ENCODE measurements at regions not wholly inside any gene's neighbourhood (a gene's known extent, or its start where the extent isn't known, plus 50 kb on each side); places are given as distances from the start of the nearest gene placed in this dataset.
A peak's percentile ranks its signal among the peaks of the same experiment; 100 is the strongest.

DNA sequence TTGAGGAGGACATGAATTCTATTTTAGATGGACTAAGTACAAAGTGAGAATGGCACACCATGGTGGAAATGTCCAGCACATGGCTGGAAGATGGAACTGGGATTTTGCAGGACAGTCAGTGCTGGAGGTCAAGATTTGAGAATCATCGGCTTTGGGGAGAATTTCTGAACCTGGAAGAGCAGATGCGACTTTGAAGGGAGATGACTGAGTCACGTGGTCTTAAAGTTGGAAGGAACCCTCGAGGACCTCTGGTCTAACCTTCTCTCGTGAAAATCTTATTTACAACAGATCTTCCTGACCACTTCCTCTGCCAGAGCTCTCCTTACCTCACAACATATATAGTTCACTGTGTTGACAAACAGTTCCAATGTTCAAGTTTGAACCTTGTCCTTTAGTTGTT lies 415.4 kb downstream of the ATP23 start:
- in situ Hi-C loops (cut with MboI; ENCODE audit: low sequenced_read_pairs) (loop anchor here (10.0 kb wide), 1 partner anchor 372 kb away; no protein-coding TSS in a partner anchor), intact Hi-C loops (cut with micrococcal nuclease) (no loop called here), dilution Hi-C loops (cut with HindIII; ENCODE audit: low sequenced_read_pairs, unreplicated experiment) (no loop called here)
- CTCF ChIA-PET: no interaction called here
- BruUV-seq (replicated peaks): no TSS peak
- H4K8ac ChIP-seq (ENCODE audit: low read depth in 2 of 2, low read length in 2 of 2): no peak overlapping the region
- no peak overlapping the region for H3K18ac ChIP-seq (ENCODE audit: low read depth, low read length)
- H2BK20ac ChIP-seq (ENCODE audit: low read depth, low read length): no peak overlapping the region
- no peak overlapping the region for H3K56ac ChIP-seq (ENCODE audit: extremely low read depth, insufficient read depth, low read length)
- no peak overlapping the region for H2AFZ ChIP-seq (replicated peaks; ENCODE audit: low read length, poor library complexity)
- H2AK5ac ChIP-seq (ENCODE audit: low read depth, low read length): peak overlapping the region; percentile 23; the same call in 1 of the 2 replicates
- WGBS, 2 experiments (ENCODE audit: extremely low coverage in 2 of 2, insufficient read length in 1 of 2): 100% methylated on average over 1 of the region's 5 CpGs; no CpG with 5 or more reads in 1 of the 2 experiments
- no peak overlapping the region for H3K14ac ChIP-seq (replicated peaks; ENCODE audit: low read depth, low read length)
- DNase-seq (no peak), ATAC-seq (ENCODE audit: low read depth) (no peak)
- H3K4ac ChIP-seq (ENCODE audit: low read depth, low read length): 0 out of 2 replicates have a peak overlapping the region, but pooled peaks have one; percentile 18
- H3K9ac ChIP-seq (ENCODE audit: low read depth, low read length): no peak overlapping the region
- H3K4me2 ChIP-seq (ENCODE audit: low read depth, low read length): no peak overlapping the region
- H3K4me3 ChIP-seq (ENCODE audit: insufficient read depth, low read depth, low read length): no peak overlapping the region
- H3K9me3 ChIP-seq (ENCODE audit: control insufficient read depth, insufficient read depth, low read length): no peaks in the 10 kb centered on the region
- TF ChIP-seq, protein P1, sequence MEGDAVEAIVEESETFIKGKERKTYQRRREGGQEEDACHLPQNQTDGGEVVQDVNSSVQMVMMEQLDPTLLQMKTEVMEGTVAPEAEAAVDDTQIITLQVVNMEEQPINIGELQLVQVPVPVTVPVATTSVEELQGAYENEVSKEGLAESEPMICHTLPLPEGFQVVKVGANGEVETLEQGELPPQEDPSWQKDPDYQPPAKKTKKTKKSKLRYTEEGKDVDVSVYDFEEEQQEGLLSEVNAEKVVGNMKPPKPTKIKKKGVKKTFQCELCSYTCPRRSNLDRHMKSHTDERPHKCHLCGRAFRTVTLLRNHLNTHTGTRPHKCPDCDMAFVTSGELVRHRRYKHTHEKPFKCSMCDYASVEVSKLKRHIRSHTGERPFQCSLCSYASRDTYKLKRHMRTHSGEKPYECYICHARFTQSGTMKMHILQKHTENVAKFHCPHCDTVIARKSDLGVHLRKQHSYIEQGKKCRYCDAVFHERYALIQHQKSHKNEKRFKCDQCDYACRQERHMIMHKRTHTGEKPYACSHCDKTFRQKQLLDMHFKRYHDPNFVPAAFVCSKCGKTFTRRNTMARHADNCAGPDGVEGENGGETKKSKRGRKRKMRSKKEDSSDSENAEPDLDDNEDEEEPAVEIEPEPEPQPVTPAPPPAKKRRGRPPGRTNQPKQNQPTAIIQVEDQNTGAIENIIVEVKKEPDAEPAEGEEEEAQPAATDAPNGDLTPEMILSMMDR (conservative IDR thresholded peaks at IDR 0.05; ENCODE audit: low read depth, low read length): no peak
- TF ChIP-seq CEBPB (IDR thresholded peaks at IDR 0.05; ENCODE audit: low read depth, low read length) (no peak), RCOR1 (IDR thresholded peaks at IDR 0.05; ENCODE audit: insufficient replicate concordance, low read length) (no peak), POLR2A (IDR thresholded peaks at IDR 0.05; ENCODE audit: low read depth, low read length) (no peak), FOS (IDR thresholded peaks at IDR 0.05; ENCODE audit: low read depth, low read length) (no peak), CHD1 (IDR thresholded peaks at IDR 0.05; ENCODE audit: low read depth, low read length) (no peak), MXI1 (IDR thresholded peaks at IDR 0.05; ENCODE audit: borderline replicate concordance, low read depth, low read length) (no peak), NFE2L2 (IDR thresholded peaks at IDR 0.05; ENCODE audit: low read depth, low read length) (no peak), SMC3 (IDR thresholded peaks at IDR 0.05; ENCODE audit: low read depth, low read length) (no peak), MAZ (IDR thresholded peaks at IDR 0.05; ENCODE audit: borderline replicate concordance, low read depth, low read length) (no peak), BHLHE40 (IDR thresholded peaks at IDR 0.05; ENCODE audit: low read depth, low read length) (no peak), RFX5 (IDR thresholded peaks at IDR 0.05; ENCODE audit: low read depth, low read length) (no peak)
- TF ChIP-seq, protein P2, sequence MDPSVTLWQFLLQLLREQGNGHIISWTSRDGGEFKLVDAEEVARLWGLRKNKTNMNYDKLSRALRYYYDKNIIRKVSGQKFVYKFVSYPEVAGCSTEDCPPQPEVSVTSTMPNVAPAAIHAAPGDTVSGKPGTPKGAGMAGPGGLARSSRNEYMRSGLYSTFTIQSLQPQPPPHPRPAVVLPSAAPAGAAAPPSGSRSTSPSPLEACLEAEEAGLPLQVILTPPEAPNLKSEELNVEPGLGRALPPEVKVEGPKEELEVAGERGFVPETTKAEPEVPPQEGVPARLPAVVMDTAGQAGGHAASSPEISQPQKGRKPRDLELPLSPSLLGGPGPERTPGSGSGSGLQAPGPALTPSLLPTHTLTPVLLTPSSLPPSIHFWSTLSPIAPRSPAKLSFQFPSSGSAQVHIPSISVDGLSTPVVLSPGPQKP (IDR thresholded peaks at IDR 0.05; ENCODE audit: borderline replicate concordance, low read depth, low read length): no peak
- TF ChIP-seq, protein P3, sequence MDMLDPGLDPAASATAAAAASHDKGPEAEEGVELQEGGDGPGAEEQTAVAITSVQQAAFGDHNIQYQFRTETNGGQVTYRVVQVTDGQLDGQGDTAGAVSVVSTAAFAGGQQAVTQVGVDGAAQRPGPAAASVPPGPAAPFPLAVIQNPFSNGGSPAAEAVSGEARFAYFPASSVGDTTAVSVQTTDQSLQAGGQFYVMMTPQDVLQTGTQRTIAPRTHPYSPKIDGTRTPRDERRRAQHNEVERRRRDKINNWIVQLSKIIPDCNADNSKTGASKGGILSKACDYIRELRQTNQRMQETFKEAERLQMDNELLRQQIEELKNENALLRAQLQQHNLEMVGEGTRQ (IDR thresholded peaks at IDR 0.05; ENCODE audit: low read depth, low read length): no peak
- H3K79me1 ChIP-seq (ENCODE audit: low read depth in 1 of 2, low read length in 2 of 2): no peaks in the 10 kb centered on the region
- no peak overlapping the region for H2AK9ac ChIP-seq (replicated peaks; ENCODE audit: low read depth, low read length, poor library complexity)
- no peaks in the 10 kb centered on the region for H4K20me1 ChIP-seq (ENCODE audit: insufficient read depth, low read length)
- POLR2A ChIA-PET (ENCODE audit: unreplicated experiment): no interaction called here
- peaks cover 3% of the 10 kb centered on the region; the same call in 1 of the 2 replicates for H3K9me1 ChIP-seq (ENCODE audit: insufficient read depth, low read length)
- H3K27me3 ChIP-seq (ENCODE audit: control insufficient read depth, insufficient read depth, low read length): no peaks in the 10 kb centered on the region
- no peak overlapping the region for H2BK5ac ChIP-seq (ENCODE audit: low read depth, low read length, poor library complexity, severe bottlenecking)
- H2BK120ac ChIP-seq (ENCODE audit: low read depth, low read length): 0 out of 2 replicates have a peak overlapping the region, but pooled peaks have one; percentile 30
- peaks cover 5% of the 10 kb centered on the region for H3K4me1 ChIP-seq (ENCODE audit: control insufficient read depth, insufficient read depth, low read length)
- H2BK15ac ChIP-seq (ENCODE audit: low read depth, low read length): 0 out of 3 replicates have a peak overlapping the region, but pooled peaks have one; percentile 25
- H4K5ac ChIP-seq (ENCODE audit: low read depth, low read length): no peak overlapping the region
- no peak overlapping the region for H3K27ac ChIP-seq (ENCODE audit: insufficient read depth, low read length)
- no peak overlapping the region for H3K23ac ChIP-seq (ENCODE audit: low read depth, low read length)
- H4K91ac ChIP-seq (ENCODE audit: insufficient read depth, low read depth, low read length): no peak overlapping the region
- H3K36me3 ChIP-seq (ENCODE audit: control insufficient read depth, insufficient read depth, low read length): no peaks in the 10 kb centered on the region
